ENCODE measurements at regions not wholly inside any gene's neighbourhood (a gene's known extent, or its start where the extent isn't known, plus 50 kb on each side); places are given as distances from the start of the nearest gene placed in this dataset.

- FAIRE-seq = no peak
- DNase-seq (ENCODE audit: insufficient read length, low spot score) = no peak
- TF ChIP-seq CTCF (IDR thresholded peaks at IDR 0.05; ENCODE audit: insufficient read depth, missing control alignments) = no peak
Observed at GRCh38 chr4:148874331-148874730, 432.1 kb upstream of the NR3C2 start.

DNA sequence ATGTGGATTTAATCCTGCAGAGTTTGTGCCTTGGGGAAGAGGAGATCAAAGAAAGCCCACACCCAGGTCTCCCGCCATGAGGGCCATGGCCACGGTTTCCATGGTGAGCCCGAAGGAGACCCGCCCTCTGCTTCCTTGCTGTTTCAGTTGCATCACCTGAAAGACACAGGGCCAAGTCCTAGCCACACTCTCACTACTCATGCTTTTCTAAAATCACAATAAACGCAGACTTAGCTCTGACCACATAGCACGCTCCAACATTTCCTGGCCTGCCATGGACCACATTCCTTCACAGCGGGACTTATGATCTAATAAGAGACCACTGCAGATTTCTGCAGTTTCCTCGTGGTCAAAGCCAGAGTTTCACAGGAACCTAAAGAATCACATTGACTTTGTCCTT lies 426.0 kb upstream of the NR3C2 start:
- DNase-seq (ENCODE audit: insufficient read length, low spot score) (no peak), FAIRE-seq (no peak)
- no peak for TF ChIP-seq CTCF (IDR thresholded peaks at IDR 0.05; ENCODE audit: insufficient read depth, missing control alignments)

DNA sequence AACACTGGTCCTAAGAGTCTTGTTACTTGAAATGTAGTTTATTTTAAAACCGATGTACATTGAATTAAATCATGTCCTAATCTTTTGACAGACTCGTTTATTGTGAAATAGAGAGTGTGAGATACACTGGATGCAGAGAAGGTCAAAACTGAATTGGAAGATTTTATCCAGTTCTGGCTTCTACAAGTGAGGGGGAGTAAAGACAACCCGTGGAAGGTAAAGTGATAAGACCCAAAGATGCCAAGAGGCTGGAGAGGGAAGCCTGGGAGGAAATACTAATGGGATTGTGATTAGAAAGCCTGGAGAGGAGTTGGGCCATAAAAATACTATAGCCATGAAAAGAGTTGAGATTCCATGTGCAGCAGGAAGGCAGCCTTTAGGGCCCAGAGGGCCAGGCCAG lies 424.5 kb upstream of the NR3C2 start:
- DNase-seq (ENCODE audit: insufficient read length, low spot score) = no peak
- no peak for FAIRE-seq
- TF ChIP-seq CTCF (IDR thresholded peaks at IDR 0.05; ENCODE audit: insufficient read depth, missing control alignments) = no peak

DNA sequence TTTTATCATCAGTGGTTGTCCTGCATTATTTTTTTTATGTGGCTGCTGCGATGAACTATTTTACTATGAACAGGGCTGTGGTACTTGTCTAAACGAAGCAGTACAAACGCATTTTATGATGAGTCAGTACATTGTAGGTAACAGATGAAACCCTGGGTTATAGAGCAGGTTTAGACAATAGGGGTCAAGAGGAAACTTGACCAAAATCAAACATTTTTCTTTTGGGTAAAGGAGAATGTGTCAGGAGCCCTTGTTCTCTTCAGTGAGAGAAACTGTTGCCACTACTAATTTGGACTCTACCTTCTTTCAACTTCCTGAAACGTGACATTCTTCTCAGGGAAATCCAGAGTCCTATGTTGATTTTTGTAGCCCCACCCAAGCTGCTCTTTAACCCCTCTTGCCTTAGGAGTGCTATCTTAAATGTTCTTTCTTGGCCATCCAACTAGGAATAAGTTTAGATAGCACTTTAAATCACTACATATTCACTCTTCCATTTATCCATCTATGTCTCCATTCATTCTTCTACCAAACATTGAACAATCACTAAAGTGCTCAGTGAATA lies 415.8 kb upstream of the NR3C2 start:
- DNase-seq (ENCODE audit: insufficient read length, low spot score) (no peak), FAIRE-seq (no peak)
- TF ChIP-seq CTCF (IDR thresholded peaks at IDR 0.05; ENCODE audit: insufficient read depth, missing control alignments) = no peak

DNA sequence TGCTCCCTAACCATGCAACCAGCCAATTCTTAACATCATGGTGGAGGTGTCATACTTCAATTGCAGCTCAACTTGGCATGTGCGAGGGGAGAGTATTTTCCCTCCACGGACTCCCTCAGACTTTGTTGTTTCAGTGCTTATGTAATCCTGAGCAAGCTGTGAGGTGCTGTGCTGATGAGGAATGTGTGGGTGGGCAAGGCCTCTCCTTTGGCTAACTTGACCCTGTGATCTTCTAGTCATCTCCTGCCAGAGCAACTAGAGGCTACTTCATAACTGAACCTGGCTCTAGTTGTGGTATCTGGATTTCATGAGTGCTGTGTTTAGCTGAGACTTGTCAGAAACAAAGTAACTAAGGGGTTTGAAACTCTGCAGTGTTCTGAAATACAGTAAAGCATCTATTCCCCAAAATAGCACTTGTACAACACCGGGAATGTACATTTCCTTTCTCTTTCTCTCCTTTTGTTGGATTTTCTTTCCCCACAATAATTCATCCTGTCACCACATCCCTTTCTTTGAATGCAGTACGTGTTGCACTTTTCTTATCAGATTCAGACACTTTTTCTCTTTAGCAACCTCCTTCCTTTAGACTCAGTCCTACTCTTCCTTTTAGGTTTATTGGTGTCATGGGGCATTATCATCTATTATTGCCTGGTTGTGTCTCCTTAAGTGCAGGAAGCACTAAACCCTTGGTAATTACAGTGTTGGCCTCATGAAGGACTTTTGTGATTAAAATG lies 415.2 kb upstream of the NR3C2 start:
- DNase-seq (ENCODE audit: insufficient read length, low spot score) (no peak), FAIRE-seq (no peak)
- no peak for TF ChIP-seq CTCF (IDR thresholded peaks at IDR 0.05; ENCODE audit: insufficient read depth, missing control alignments)

DNA sequence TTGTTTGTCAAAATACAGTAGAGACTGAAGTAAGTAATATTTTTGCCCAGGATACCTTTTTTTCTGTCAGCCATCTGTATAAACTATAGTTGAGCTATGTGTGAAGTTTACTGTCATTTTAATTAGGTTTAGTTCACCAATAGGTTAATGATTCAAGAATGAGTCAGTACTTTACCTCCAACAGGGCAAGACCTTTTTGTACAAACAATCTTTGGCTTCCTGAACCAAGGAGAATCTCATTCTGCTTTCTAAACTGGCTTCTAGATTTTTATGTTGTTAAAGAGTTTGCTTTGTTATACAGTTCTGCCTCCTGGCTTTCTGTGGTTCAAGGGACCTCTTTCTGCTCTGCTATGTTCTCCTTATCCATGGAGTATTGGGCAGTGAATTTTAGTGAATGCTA lies 412.0 kb upstream of the NR3C2 start:
- FAIRE-seq (no peak), DNase-seq (ENCODE audit: insufficient read length, low spot score) (no peak)
- no peak for TF ChIP-seq CTCF (IDR thresholded peaks at IDR 0.05; ENCODE audit: insufficient read depth, missing control alignments)

- peak; percentile 6 for TF ChIP-seq CTCF (IDR thresholded peaks at IDR 0.05; ENCODE audit: insufficient read depth, missing control alignments)
- FAIRE-seq = no peak
- no peak for DNase-seq (ENCODE audit: insufficient read length, low spot score)
Observed at GRCh38 chr4:148852092-148852699, 410.0 kb upstream of the NR3C2 start.
